ENCODE measurements at regions not wholly inside any gene's neighbourhood (a gene's known extent, or its start where the extent isn't known, plus 50 kb on each side); places are given as distances from the start of the nearest gene placed in this dataset.

GRCh38 chr2:7639476-7639875 is 722.3 kb downstream of the RNF144A start:
- Histone ChIP-seq H3K27me3 (ENCODE audit: control insufficient read depth in 2 of 2, insufficient read depth in 2 of 2, low read length in 2 of 2) (no peaks in the 10 kb centered on the region), H3K9me1 (ENCODE audit: control insufficient read depth, insufficient read depth, low read length) (no peaks in the 10 kb centered on the region), H3K36me3 (ENCODE audit: control insufficient read depth, insufficient read depth, low read length) (no peaks in the 10 kb centered on the region), H3K9ac (ENCODE audit: insufficient read depth in 1 of 2, low read depth in 2 of 2, low read length in 2 of 2) (no peak overlapping the region), H3K4me3 (no peak overlapping the region), H3K4me1 (replicated peaks in 1 of 2; ENCODE audit: control insufficient read depth in 2 of 2, insufficient read depth in 2 of 2, low read length in 2 of 2) (no peaks in the 10 kb centered on the region), H4K20me1 (replicated peaks; ENCODE audit: control insufficient read depth, insufficient read depth, low read length) (no peaks in the 10 kb centered on the region), H3K79me2 (ENCODE audit: control insufficient read depth, insufficient read depth, low read length) (no peaks in the 10 kb centered on the region), H3K4me2 (ENCODE audit: insufficient read depth, low read length) (no peak overlapping the region), H3K9me3 (replicated peaks; ENCODE audit: control insufficient read depth, insufficient read depth, low read depth, low read length) (no peaks in the 10 kb centered on the region), H3K27ac (ENCODE audit: extremely low read depth, low read depth, low read length) (no peak overlapping the region), H2AFZ (ENCODE audit: low read depth, low read length) (no peak overlapping the region)
- no peak for DNase-seq (ENCODE audit: extremely low read depth in 1 of 4, low spot score in 3 of 4)
- BruUV-seq (replicated peaks): no TSS peak
- in situ Hi-C loops (cut with MboI) (no loop called here), intact Hi-C loops (cut with micrococcal nuclease) (no loop called here)
- 0% methylated on average over 1 of the region's 1 CpG for WGBS (ENCODE audit: insufficient coverage, low coverage, missing lambda C conversion rate)
- no peak for TF ChIP-seq CBFA2T3 (IDR thresholded peaks at IDR 0.05)
- no peak for TF ChIP-seq MTA2 (IDR thresholded peaks at IDR 0.05; ENCODE audit: low read depth)
- TF ChIP-seq HCFC1 (IDR thresholded peaks at IDR 0.05; ENCODE audit: low read depth, low read length): no peak
- TF ChIP-seq ZC3H8 (IDR thresholded peaks at IDR 0.05): no peak
- TF ChIP-seq CREM (IDR thresholded peaks at IDR 0.05; ENCODE audit: low read depth): no peak
- no peak for TF ChIP-seq PTRF (tag; IDR thresholded peaks at IDR 0.05)
- TF ChIP-seq ESRRB (CRISPR knock-in tag; IDR thresholded peaks at IDR 0.05; ENCODE audit: borderline replicate concordance): no peak
- TF ChIP-seq BRF2 (IDR thresholded peaks at IDR 0.05; ENCODE audit: borderline replicate concordance, insufficient read depth, insufficient read length): no peak
- TF ChIP-seq TEAD1 (CRISPR knock-in tag; IDR thresholded peaks at IDR 0.05): no peak
- no peak for TF ChIP-seq E2F1 (CRISPR knock-in tag; IDR thresholded peaks at IDR 0.05)
- no peak for TF ChIP-seq ZBTB49 (CRISPR knock-in tag; IDR thresholded peaks at IDR 0.05; ENCODE audit: borderline replicate concordance)
- no peak for TF ChIP-seq ARID4B (CRISPR knock-in tag; IDR thresholded peaks at IDR 0.05)
- CTCF ChIA-PET (ENCODE audit: low intra/inter-chr PET ratio): no interaction called here
- ATAC-seq: no peak
- POLR2A ChIA-PET: no interaction called here
- FAIRE-seq: no peak

Measured in K562 (cell line).